HEK293T (cell line): ENCODE measurements at regions not wholly inside any gene's neighbourhood (a gene's known extent, or its start where the extent isn't known, plus 50 kb on each side); places are given as distances from the start of the nearest gene placed in this dataset.

Experiments used
- CTCF ChIA-PET: fragments of 350-600 bp; formaldehyde crosslinking; extraction: SDS; loops from one replicate; lab custom pipeline; 2021; ENCODE audit warnings: antibody characterized with exemption, inconsistent platforms; lab: Yijun Ruan, JAX
- POLR2A ChIA-PET: fragments of 350-600 bp; formaldehyde crosslinking; extraction: SDS; loops from one replicate; lab custom pipeline; 2020; ENCODE audit warnings: antibody characterized with exemption, inconsistent platforms; lab: Yijun Ruan, JAX
- DNase-seq: peaks from one replicate; pipeline ENCODE4 v3.0.0; 2012; ENCODE audit warnings: mixed read lengths; ENCODE audit errors: extremely low spot score
- ARNT ChIP-seq: fragments of 450-650 bp; IDR thresholded peaks from 2 replicates; pipeline ENCODE4 v1.6.1; 2017; ENCODE audit warnings: mild to moderate bottlenecking
- BHLHE40 ChIP-seq: fragments of 450-650 bp; IDR thresholded peaks from 2 replicates; pipeline ENCODE4 v1.6.1; 2016; ENCODE audit warnings: mild to moderate bottlenecking, moderate library complexity, borderline replicate concordance
- CTBP1 ChIP-seq: fragments of 450-650 bp; IDR thresholded peaks from 2 replicates; pipeline ENCODE4 v1.6.1; 2016; ENCODE audit warnings: borderline replicate concordance
- ELF4 ChIP-seq: fragments of 450-650 bp; IDR thresholded peaks from 2 replicates; pipeline ENCODE4 v1.6.1; 2017; ENCODE audit warnings: antibody characterized with exemption
- FOXA1 ChIP-seq: fragments of 450-650 bp; IDR thresholded peaks from 2 replicates; pipeline ENCODE4 v1.6.1; 2016; ENCODE audit warnings: mild to moderate bottlenecking
- FOXK2 ChIP-seq: fragments of 450-650 bp; IDR thresholded peaks from 2 replicates; pipeline ENCODE4 v1.6.1; 2016; ENCODE audit warnings: mild to moderate bottlenecking
- FOXM1 ChIP-seq: fragments of 450-650 bp; IDR thresholded peaks from 2 replicates; pipeline ENCODE4 v1.6.1; 2017; ENCODE audit warnings: mild to moderate bottlenecking, borderline replicate concordance
- HDGF ChIP-seq: fragments of 450-650 bp; IDR thresholded peaks from 2 replicates; pipeline ENCODE4 v1.6.1; 2017; ENCODE audit warnings: antibody characterized with exemption, borderline replicate concordance
- L3MBTL2 ChIP-seq: fragments of 450-650 bp; conservative IDR thresholded peaks from 2 replicates; pipeline ENCODE4 v1.6.1; 2016; ENCODE audit warnings: mild to moderate bottlenecking
- LEF1 ChIP-seq: fragments of 450-650 bp; IDR thresholded peaks from 2 replicates; pipeline ENCODE4 v1.6.1; 2017; ENCODE audit warnings: mild to moderate bottlenecking, borderline replicate concordance
- NFRKB ChIP-seq: fragments of 450-650 bp; IDR thresholded peaks from 2 replicates; pipeline ENCODE4 v1.6.1; 2016; ENCODE audit warnings: mild to moderate bottlenecking, moderate library complexity
- PKNOX1 ChIP-seq: fragments of 450-650 bp; IDR thresholded peaks from 2 replicates; pipeline ENCODE4 v1.6.1; 2016
- SP1 ChIP-seq: fragments of 450-650 bp; IDR thresholded peaks from 2 replicates; pipeline ENCODE4 v1.6.1; 2017
- SUZ12 ChIP-seq: fragments of 450-650 bp; IDR thresholded peaks from 2 replicates; pipeline ENCODE4 v1.6.1; 2016; ENCODE audit warnings: mild to moderate bottlenecking
- TARDBP ChIP-seq: fragments of 450-650 bp; IDR thresholded peaks from 2 replicates; pipeline ENCODE4 v1.6.1; 2016
- ZNF384 ChIP-seq: fragments of 450-650 bp; IDR thresholded peaks from 2 replicates; pipeline ENCODE4 v1.6.1; 2016

- CTCF ChIA-PET, result no interaction called here
These were observed 138.4 kb upstream of the HS6ST1 start for GRCh38 chr2:128457006-128457604.

DNA sequence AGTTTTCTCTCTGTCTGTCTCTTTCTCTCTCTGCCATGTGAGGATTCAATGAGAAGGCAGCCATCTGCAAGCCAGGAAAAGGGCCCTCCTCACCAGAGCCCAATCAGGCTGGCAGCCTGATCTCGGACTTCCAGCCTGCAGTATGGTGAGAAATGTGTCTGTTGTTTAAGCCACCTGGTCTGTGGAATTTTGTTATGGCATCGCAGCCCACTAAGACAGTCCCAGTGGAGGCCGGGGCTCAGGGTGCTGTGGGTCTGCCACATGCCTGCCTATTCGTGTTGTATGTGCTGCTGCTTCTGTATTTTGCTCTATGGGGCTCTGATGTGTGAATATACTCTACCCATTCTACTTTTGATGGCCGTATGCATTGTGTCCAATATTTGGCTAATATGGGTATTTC lies 139.0 kb upstream of the HS6ST1 start:
- POLR2A ChIA-PET, result no interaction called here

More at GRCh38 chr2:128457006-128457604, 138.4 kb upstream of the HS6ST1 start:
- TF ChIP-seq BHLHE40, result no peak
- TF ChIP-seq FOXA1, result no peak
- TF ChIP-seq FOXM1, result no peak
- no peak for TF ChIP-seq PKNOX1
- TF ChIP-seq NFRKB, result no peak
- no peak for TF ChIP-seq SP1
- TF ChIP-seq TARDBP, result no peak
- TF ChIP-seq SUZ12, result no peak
- TF ChIP-seq CTBP1, result no peak
- no peak for TF ChIP-seq FOXK2
- no peak for TF ChIP-seq ELF4
- no peak for TF ChIP-seq ARNT
- TF ChIP-seq HDGF, result no peak
- no peak for TF ChIP-seq LEF1
- TF ChIP-seq ZNF384, result no peak
- no peak for TF ChIP-seq L3MBTL2
- no peak for DNase-seq
- POLR2A ChIA-PET, result no interaction called here

GRCh38 chr2:128458505-128458904 lies 139.8 kb upstream of the HS6ST1 start:
- TF ChIP-seq CTBP1 (no peak), SUZ12 (no peak)
- no peak for DNase-seq
- POLR2A ChIA-PET, result no interaction called here
- CTCF ChIA-PET, result no interaction called here

More for the DNA sequence above, 139.0 kb upstream of the HS6ST1 start:
- TF ChIP-seq ARNT (no peak), ZNF384 (no peak), HDGF (no peak), LEF1 (no peak), FOXA1 (no peak), FOXM1 (no peak), NFRKB (no peak), PKNOX1 (no peak), CTBP1 (no peak), BHLHE40 (no peak)
- CTCF ChIA-PET, result no interaction called here
- no peak for DNase-seq

DNA sequence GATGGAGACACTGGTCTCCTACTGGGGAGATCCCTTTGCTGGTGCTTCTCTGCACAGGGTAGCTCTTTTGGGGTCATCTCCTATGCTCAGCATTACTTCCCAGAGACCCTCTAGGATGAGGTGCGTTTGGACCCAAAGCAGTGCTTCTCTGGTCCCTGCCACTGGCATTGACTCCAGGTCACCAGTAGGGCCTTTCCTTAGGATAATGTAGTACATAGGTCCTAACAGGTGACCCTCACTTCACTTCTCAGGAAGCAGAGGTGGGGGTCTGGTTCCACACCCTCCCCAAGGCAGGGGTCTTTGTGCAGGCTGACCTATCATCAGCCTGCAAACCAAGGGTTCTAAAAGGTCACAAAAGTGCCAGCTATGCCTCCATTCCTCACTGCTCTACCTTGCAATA lies 145.8 kb upstream of the HS6ST1 start:
- POLR2A ChIA-PET, result no interaction called here

DNA sequence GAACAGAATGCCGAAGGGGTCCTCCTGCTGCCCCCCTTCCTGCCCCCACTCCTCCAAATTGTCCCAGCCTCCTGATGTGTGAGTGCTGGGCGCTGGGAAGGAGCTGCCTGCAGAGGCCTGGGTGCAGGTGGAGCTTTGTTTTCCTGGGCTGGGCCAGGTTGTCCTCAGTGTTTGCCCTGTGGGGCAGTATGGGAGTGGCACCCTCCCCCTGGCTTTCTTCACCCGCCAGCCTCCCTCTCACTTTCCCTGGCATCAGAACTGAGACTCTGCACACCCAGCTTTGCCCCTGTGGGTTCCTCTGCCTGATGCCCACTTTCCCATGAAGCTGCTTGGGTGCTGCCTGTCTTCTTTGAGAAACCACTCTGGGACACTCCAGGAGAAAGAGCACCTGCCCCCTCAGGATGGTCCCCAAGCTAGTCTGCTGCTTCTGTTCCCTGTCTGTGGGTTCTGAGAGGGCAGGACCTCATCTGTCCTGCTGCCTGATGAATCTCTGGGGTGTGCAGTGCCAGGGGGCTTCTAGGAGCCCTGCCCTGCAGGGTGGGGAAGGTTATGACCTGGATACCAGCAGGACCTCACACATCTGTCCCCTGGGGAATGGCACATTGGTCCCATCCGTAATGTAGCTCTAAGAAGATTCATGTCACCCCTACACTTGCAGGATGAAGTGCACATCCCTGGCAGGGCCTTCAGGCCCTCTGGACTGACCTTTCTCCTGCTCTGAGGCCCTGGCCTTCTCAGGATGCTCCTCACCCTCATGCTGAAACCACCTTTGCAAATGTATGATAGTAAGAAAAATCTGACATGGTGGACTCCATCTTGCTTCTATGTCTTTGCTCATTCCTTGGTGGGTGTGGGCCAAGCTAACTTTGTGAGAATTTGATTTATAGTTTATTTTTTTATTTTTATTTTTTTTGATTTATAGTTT lies 146.8 kb upstream of the HS6ST1 start:
- TF ChIP-seq FOXA1, result no peak
- ChIA-PET POLR2A (no interaction called here), CTCF (no interaction called here)
- no peak for DNase-seq

More for the DNA sequence above, 145.8 kb upstream of the HS6ST1 start:
- CTCF ChIA-PET, result no interaction called here
- no peak for TF ChIP-seq PKNOX1
- no peak for TF ChIP-seq ARNT
- DNase-seq, result no peak

GRCh38 chr2:128466376-128466775 lies 147.7 kb upstream of the HS6ST1 start:
- ChIA-PET POLR2A (no interaction called here), CTCF (no interaction called here)
- no peak for TF ChIP-seq BHLHE40
- DNase-seq, result no peak

DNA sequence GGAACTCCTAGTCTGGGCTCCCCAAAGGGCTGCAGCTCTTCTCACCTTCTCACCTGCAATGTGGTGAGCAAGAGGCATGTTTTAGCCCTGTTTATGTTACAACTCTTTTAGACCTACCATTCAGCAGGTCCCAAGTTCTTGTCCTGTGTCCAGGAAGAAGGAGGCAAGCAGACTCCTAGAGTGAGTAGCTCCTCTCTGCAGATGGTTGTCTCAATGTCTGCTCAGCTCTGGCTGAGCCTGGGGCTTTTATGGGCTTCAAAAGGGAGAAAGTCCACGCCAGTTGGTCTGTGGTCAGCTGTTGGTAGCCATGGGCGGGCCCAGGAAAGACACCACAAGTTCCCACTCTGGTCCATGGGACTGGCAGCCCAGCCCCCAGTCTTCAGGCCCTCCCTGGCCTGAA lies 148.1 kb upstream of the HS6ST1 start:
- no peak for DNase-seq
- ChIA-PET CTCF (no interaction called here), POLR2A (no interaction called here)
- TF ChIP-seq CTBP1 (no peak), NFRKB (no peak), FOXK2 (no peak), ELF4 (no peak)
